ENCODE measurements at regions not wholly inside any gene's neighbourhood (a gene's known extent, or its start where the extent isn't known, plus 50 kb on each side); places are given as distances from the start of the nearest gene placed in this dataset.

GRCh38 chr12:16135323-16135722, 142.2 kb downstream of the SLC15A5 start:
- TF ChIP-seq EZH2 (IDR thresholded peaks at IDR 0.05; ENCODE audit: low read depth) (no peak), CTCF (conservative IDR thresholded peaks at IDR 0.05) (no peak)

Measured in PC-9 (cell line).